Lower leg skin (tissue), 3 donors: ENCODE measurements at regions not wholly inside any gene's neighbourhood (a gene's known extent, or its start where the extent isn't known, plus 50 kb on each side); places are given as distances from the start of the nearest gene placed in this dataset.

ENCODE experiments used
- CTCF ChIP-seq, 3 donors: fragments of 450-650 bp; IDR thresholded peaks; one replicate each; pipeline ENCODE4 v1.5.1; 2016; ENCODE audit warnings: antibody characterized with exemption in 3 of 3, mild to moderate bottlenecking in 3 of 3, moderate library complexity in 2 of 3
- POLR2A ChIP-seq, 2 donors: fragments of 450-650 bp; IDR thresholded peaks; one replicate each; pipeline ENCODE4 v1.6.1; 2016 to 2017; ENCODE audit warnings: antibody characterized with exemption in 2 of 2, mild to moderate bottlenecking in 1 of 2, moderate library complexity in 1 of 2

GRCh38 chr3:56890448-56891091 lies 88.8 kb upstream of the ARHGEF3 start:
- TF ChIP-seq CTCF (IDR thresholded peaks at IDR 0.05): no peak
- no peak for TF ChIP-seq POLR2A (IDR thresholded peaks at IDR 0.05)
